GM19438 (cell line): ENCODE measurements at regions not wholly inside any gene's neighbourhood (a gene's known extent, or its start where the extent isn't known, plus 50 kb on each side); places are given as distances from the start of the nearest gene placed in this dataset.

ENCODE experiments used
- ATAC-seq: cut with Tn5 transposase; IDR thresholded peaks from one replicate; pipeline ENCODE4 v1.9.1; 2021; ENCODE audit warnings: low read depth; ENCODE audit not compliant: unreplicated experiment

- ATAC-seq, result no peak
Measured at GRCh38 chr2:2840681-2841300, 509.7 kb upstream of the MYT1L start.

- ATAC-seq, result no peak
Measured at GRCh38 chr2:2839782-2840531, 508.9 kb upstream of the MYT1L start.

DNA sequence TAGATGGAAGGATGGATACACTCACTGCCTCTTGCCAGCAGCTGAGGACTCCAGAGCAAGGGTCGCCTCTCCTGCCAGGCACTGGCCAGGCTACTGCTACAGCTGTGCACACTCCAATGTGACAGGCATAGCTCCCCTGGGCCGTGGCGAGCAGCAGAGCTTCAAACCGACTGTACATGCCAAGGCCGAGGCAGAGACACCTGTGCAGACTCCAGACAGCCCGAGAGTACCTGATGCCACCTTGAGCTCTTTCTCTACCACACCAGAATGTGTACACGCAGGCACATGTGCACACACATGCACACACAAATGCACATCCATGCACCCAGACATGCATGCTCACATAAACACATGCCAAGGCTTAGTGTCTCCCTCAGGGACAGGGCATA, 508.3 kb upstream of the MYT1L start:
- ATAC-seq, result no peak

DNA sequence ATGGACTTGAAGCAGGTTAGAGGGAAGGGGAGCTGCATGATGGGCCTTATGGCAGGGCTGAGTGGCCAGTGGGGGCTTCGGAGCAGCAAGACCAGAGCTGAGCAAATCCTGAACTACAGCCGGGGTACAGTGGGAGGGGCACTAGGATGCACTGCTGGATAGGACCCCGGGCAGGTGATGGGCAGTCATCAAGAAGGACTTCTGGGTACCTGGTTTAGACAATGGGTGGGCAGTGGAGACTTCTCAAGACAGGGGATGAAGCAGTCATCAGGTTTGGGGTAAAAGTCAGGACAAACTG, 507.4 kb upstream of the MYT1L start:
- ATAC-seq, result no peak

- no peak for ATAC-seq
Measured at GRCh38 chr2:2837746-2838547, 506.9 kb upstream of the MYT1L start.

DNA sequence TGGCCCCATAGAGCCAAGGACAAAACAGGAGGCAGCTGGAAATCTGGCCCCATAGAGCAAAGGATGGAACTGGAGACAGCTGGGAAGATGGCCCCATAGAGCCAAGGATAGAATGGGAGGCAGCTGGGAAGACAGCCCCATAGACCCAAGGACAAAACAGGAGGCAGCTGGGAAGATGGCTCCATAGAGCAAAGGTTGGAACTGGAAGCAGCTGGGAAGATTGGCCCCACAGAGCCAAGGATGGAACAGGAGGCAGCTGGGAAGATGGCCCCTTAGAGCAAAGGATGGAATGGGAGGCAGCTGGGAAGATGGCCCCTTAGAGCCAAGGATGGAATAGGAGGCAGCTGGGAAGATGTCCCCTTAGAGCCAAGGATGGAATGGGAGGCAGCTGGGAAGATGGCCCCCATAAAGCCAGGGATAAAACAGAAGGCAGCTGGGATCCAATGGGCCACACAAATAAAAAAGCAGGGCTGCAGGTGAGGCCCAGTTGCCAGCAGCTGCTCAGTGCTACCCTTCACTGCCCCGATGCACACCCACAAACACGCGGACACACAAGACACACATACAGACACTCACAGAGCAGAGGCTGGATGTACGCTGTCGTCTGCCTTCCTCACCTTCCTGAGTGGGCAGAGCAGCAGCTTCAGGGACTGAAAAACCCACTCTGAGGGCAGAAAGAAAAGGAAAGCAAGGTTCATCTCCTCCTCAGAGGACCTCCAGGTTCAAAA, 505.4 kb upstream of the MYT1L start:
- no peak for ATAC-seq

- no peak for ATAC-seq
Measured at GRCh38 chr2:2834516-2835254, 503.6 kb upstream of the MYT1L start.

- ATAC-seq, result no peak
Measured at GRCh38 chr2:2834105-2834504, 503.0 kb upstream of the MYT1L start.

DNA sequence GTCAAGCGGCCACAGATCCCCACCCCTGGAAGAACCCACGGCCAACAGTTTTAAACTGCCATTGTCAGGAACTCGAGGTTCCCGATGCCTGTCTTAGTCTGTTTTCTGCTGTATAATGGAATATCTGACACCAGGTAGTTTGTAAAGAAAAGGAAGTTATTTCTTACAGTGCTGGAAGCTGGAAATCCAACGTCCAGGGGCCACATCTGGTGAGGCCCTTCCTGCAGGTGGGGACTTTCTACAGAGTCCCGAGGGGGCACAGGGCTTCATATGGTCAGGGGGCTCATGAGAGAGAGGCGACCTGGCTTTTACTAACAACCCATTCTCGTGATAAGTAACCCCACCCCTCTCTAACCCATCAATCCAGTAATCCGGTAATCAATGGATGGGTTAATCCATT, 501.6 kb upstream of the MYT1L start:
- no peak for ATAC-seq

DNA sequence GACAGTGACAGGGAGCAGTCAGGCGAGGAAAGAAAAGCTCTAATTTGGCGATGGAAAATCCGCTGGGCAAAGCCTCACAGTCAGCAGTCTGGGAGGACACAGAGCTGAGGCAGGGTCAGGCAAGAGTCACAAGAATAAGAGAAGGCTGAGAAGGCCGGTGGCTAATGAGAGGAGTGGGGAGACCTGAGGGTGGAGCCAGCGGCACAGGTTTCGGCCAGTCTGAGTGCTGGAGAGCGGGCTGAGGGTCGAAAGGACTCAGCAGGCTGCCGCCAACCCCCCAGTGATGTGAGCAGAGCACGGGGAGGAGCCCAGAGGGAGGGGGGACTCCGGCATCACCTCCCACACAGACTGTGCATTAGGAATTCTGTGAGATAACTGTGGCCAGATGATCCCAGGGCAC, 500.6 kb upstream of the MYT1L start:
- ATAC-seq, result no peak

- ATAC-seq, result no peak
Measured at GRCh38 chr2:2830576-2830975, 499.5 kb upstream of the MYT1L start.

- no peak for ATAC-seq
Measured at GRCh38 chr2:2828774-2829368, 497.8 kb upstream of the MYT1L start.

DNA sequence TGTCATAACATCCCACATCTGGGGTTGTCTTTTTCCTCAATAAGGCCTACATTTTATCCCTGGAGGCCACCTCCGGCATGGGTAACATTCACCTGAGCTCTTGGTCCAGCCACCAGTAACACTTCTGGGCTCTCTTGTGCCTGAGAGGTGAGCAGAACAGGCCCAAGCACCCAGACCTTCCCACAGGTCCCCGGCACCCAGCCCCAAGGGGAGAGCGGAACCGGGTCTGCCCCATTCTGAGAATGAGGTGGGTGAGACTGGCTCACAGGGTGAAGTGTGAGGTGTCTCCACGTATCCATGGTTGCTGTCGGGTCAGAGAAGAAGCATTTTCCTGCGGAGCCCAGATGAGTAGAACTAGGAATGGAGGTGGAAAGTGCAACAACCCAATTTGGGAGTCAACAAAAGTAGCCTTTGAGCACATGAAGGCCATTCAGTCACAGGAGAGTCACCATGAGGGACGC, 496.7 kb upstream of the MYT1L start:
- no peak for ATAC-seq

DNA sequence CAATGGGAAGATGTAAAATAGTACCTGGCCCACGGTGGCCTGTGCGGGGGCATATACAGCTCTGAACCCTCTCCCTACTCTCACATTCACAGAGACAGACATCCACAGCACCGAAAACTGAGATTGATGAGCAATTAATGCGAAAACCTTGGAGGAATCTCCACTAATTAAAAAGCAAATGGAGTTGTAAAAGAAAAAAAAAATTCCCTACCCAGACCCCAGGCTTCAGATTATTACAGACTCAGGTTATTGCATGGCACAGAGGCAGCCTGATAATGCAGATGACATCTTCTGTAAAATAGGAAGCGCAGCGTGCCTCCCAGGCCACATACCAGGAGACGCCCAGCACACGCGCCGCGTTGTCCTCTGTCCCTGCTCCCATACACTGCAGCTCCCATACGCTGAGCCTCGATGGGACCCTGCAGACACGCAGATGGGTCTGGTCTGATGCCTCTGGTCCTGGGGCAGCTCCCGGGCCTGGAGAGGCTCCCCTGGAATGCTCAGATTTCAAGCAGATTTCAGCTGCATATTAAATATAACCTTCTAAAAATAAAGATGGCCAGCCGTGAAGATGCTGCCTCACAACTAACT, 496.1 kb upstream of the MYT1L start:
- ATAC-seq, result no peak

DNA sequence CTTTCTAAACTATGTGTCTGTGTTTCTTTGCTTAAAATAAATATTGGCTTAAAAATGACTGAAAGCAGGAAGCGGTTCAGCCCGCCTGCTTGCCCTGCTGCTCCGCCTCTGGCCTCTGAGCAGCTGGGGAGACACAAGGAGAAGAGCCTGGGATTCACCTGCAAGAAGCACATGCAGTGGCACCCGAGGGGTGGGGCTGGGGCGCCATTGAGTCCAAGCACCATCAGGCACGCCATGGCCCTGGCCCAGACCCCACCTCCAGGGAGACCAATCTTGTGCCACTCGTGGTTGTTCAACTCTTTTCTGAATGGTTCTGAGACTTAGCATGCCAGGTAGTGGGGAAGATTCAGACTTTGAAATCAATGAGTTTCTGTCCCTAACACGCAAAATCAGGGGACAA, 495.5 kb upstream of the MYT1L start:
- ATAC-seq, result no peak

DNA sequence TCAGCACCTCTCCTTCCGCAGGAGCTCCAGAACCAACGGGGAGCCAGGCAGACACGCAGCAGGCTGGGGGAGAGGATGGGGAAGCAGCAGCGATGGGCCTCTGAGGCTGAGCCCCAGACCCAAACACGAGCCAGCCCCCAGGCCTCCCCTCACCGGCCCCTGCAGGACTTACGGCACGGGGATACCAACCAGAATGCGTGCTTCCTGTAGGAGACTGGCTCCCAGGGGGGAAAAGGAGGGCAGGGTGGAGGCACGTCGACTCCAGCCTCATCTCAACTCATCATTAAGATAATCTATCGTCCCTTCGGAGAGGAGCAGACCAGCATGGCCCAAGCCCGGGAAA, 495.1 kb upstream of the MYT1L start:
- no peak for ATAC-seq

DNA sequence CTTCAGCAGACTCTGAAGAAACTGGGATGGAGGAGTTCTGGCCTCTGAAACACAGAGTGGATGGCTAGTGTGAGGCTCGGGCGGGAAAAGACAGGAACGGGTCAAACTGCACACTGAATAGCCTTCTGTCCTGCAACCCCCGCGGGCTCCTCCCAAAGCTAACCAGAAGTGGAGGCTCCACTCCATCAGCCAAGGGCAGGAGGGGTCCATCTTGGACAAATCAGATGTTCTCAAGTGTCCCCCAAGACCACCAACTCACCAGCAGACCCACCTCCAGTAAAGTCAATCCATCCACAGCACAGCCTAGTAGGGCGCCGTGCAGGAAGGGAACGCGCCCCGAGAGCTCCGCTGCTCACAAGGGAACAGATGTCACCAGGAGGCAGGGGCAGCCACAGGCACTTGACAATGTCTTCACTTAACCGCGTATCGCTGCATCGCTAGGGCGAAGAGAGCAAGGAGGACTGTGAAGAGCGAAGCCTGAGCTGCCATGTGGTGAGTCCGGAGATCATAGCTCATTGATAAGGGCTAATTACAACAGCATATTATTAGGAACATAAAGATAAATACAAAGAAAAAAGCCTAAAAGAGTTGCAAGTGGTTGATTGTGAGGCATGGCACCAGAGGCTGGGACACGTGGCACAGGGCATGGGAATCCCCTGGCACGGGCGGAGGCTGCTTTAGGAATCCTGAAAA, 494.6 kb upstream of the MYT1L start:
- ATAC-seq, result no peak

- no peak for ATAC-seq
Measured at GRCh38 chr2:2825062-2825461, 494.0 kb upstream of the MYT1L start.

DNA sequence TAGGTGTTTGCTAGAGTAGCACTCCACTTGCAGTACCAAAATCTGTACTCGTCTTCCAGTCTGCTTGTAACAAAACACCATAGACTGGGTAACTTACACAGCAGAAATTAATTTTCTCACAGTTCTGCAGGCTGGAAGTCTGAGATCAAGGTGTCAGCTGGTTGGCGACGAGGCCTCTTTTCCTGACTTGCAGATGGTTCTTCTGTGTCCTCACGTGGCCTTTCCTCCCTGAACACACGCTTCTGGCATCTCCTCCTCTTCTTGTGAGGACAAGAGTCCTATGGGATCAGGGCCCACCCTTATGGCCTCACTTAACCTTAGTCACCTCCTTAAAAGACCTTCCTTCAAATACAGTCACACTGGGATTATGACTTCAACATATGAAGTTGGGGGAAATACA, 493.5 kb upstream of the MYT1L start:
- ATAC-seq, result no peak
